GM19240 (cell line): ENCODE measurements at regions not wholly inside any gene's neighbourhood (a gene's known extent, or its start where the extent isn't known, plus 50 kb on each side); places are given as distances from the start of the nearest gene placed in this dataset.
"Not testable (repeated sequence)": the region's sequence is repeated elsewhere in the genome, so short reads cannot be mapped to it uniquely, and the experiment has no call there.

Experiments used
- DNase-seq: peaks from one replicate; pipeline ENCODE4 v3.0.0; 2011; ENCODE audit warnings: low spot score; ENCODE audit not compliant: insufficient read length

DNA sequence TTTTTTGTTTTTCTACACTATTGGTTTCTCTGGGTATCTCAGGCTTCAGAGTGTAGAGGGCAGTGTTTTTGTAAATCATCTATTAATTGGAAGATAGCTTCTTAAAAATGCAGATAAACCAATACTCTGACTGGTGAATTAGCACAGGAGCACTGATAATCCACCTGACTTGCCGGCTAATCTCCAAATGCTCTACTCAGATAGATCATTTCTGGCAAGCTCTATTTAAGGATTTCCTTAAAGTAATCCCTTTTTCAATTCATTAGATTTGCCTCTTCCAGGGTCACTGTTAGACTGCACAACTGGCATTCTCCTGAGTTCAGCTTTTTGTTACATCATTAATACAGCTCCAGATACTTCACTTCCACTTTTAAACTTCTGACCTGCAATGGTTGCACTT lies 1390.3 kb upstream of the NUDT12 start:
- no peak for DNase-seq

DNA sequence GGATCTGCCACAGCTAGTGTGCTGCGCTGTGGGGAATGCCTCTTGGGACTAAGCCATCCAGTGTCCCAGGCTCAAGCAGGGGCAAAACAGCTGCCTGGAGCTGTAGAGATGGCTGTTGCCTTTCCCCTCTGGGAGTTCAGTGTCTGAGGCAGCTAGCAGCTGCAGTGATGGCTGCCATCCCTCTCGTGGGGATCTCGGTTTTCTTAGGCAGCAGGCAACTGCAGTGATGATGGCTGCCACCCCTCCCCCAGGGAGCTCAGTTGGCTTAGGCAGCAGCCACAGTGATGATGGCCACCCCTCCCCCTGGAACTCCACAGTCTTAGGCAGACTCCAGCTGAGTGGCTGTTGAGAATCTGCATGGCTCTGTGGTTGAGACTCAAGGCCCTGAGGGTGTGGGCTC lies 1389.2 kb upstream of the NUDT12 start:
- DNase-seq, result no peak

DNA sequence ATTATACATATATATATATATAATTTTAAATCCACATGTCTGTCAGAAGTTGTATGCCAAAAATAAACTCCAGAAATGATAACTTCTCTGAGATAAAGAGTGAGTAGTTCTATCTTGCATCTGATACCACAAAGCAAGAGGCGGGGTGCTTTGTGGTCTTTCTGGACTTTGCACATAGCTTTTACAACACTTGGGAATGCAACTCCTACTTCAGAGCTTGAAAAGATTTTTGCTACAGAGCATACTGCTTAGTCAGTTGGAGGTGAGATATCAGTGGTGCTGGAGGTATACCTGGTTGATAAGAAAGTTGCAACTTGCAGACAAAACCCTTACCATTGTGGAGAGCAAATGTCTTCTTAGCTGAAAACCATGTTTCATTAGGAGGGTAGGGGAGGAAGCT lies 1384.5 kb upstream of the NUDT12 start:
- no peak for DNase-seq

DNA sequence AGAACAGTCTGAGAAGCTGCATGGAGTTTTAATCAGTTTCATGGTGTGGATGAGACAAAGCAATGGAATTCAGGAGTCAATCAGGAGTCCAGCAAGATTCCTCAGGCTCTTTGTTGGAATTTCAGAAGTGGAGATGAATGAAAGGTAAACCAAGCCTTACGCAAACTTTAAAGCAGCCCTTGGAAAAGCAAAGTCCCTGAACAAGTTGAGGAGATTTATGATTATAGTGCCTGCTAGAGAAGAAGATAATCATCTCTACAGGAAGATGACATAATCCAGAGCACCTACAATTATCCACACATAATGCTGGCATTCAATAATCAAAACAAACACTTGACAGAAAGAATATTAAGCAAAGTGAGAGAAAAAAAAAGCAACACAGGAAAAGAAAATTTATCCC lies 1380.1 kb upstream of the NUDT12 start:
- no peak for DNase-seq

DNA sequence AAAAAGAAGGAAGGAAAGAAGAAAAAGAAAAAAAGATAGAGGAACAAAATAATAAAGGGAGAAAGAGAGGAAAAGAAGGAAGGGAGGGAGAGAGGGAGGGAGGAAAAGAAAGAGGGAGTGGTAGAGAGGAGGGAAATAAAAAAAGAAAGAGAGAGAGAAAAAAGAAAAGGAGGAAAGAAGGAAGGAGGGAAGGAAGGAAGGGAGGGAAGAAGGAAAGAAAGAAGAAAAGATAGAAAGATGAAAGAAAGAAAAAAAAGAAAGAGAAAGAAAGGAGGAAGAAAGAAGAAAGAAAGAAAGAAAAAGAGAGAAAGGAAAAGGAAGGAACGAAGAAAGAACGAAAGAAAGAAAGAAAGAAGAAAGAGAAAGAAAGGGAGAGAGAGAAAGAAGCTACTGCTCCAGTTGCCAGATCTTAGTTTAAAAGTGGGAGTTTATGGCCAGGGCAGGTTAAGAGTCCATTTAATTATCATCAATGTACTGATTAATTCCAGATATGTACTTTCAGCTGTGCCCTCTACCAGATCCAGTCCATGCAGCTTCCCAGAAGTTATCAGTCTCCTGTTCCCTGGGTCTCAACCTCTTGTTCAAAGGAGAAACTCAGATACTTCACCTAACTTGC lies 1378.5 kb upstream of the NUDT12 start:
- DNase-seq, result no peak

DNA sequence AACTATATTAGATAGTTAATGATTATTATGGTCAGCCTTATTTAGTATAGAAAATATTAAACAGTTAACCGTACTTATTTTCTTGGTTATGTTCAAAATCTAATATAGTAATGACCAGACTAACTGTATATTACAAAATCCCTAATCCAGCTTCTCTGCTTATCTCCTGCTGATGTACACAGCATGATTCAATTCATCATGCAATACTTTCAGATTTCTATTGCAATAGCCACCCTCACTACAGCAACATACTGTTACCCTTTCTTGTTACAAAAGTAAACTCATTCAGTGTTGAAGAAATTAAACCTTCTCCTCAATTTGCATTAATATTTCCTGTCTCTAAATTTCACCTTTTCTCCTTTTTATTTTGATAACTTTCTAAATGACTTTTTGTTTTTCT lies 1375.0 kb upstream of the NUDT12 start:
- DNase-seq, result no peak

DNA sequence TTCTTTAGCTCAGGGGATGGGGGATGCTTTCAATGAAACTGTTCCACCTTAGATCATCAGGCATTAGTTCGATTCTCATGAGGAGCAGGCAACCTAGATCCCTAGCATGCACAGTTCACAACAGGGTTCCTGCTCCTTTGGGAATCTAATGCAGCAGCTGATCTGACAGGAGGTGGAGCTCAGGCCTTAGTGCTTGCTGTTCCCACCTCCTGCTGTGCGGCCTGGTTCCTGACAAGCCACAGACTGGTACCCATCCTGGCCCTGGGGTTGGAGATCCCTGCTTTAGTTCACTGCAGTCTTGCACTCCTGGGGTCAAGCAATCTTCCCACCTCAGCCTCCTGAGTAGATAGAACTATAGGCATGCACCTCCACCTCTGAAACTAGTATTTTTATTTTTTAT lies 1369.8 kb upstream of the NUDT12 start:
- DNase-seq, result no peak

DNA sequence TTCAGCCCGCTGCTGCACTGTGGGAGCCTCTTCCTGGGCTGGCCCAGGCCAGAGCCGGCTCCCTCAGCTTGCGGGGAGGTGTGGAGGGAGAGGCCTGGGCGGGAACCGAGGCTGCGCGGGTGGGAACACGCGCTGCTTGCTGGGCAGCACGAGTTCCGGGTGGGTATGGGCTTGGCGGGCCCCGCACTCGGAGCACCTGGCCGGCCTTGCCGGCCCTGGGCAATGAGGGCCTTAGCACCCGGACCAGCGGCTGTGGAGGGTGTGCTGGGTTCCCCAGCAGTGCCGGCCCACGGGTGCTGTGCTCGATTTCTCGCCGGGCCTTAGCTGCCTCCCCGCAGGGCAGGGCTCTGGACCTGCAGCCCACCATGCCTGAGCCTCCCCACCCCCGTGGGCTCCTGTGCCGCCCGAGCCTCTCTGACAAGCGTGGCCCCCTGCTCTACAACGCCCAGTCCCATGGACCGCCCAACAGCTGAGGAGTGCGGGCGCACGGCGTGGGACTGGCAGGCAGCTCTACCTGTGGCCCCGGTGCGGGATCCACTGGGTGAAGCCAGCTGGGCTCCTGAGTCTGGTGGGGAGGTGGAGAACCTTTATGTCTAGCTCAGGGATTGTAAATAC lies 1366.4 kb upstream of the NUDT12 start:
- no peak for DNase-seq

DNA sequence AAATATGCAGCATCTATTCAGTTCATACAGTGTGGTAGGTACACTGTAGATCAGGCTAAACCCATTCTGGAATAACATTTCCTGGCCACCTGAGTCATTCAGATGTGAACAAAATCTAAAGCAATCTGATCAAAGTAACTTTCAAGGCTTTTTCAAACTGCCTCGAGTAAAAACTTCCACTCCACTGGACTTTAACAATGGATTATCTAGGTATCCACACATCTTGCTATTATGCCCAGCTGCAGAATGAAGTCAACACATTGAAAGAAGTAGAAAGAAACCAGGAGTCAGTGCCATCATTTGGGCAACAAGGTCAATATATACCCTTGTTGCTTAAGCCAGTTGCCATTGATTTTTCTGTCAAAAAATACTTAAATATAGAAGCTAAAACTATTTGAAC lies 1352.6 kb upstream of the NUDT12 start:
- no peak for DNase-seq

DNA sequence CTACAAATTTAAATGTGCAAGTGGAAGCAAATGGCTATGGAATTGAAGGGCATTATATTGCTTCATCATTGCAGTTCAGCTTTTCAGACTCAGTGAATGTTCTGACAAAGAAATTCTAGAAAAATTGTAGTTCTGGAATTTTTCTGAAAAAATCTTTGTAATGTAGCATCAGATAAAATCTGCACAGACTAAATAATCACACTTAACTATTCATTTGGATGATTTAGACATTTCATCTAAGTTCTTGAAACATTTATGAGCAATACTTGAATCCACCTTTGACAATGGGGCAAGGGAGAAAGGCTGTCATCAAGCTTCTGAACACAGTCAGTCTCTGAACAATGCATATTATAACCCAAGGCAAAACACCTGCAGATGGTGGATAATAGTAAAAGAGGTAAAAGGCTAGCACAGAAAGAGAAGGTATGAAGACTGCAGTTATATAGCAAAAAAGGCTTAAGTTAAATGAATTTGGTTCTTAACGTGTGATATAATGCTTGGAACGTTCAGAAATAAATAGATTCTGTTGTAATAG lies 1352.0 kb upstream of the NUDT12 start:
- no peak for DNase-seq

DNA sequence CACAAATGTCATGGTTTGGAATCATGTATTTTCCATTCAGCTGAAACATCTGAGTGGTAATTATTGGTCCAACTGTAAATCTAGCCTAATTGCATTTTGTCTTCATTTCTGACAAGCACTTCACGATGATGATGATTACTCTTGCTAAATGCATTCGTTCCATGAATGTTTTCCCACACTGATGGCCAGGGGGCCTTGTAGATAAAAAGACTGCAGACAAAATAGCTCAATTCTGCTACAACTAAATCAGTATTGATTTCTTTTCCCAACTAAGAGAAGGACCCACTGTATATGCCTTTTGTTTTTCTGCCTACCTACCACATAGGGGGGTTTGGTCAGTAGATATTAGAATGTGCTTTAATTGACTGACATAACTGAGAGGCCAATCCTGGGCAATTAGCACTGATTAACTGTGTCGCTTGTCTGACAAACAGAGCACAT lies 1351.3 kb upstream of the NUDT12 start:
- no peak for DNase-seq

DNA sequence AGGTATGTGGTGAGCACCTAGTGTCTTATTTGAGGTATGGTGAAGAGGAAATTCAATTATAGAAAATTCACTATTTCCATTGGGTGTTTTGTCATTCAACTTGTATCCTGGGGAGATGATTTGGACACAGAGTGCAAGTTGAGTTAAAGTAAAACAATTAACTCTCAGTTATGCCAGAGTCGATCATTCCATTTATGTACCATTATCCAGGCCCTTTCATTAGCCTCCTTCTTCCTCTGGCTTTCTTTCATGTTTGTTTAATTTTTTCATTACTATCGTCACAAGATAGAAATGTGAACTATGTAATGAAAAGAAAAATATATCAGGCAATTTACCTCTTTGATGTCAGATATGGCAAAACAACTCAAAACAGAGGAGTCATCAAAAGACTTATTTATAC lies 1347.2 kb upstream of the NUDT12 start:
- DNase-seq, result no peak

DNA sequence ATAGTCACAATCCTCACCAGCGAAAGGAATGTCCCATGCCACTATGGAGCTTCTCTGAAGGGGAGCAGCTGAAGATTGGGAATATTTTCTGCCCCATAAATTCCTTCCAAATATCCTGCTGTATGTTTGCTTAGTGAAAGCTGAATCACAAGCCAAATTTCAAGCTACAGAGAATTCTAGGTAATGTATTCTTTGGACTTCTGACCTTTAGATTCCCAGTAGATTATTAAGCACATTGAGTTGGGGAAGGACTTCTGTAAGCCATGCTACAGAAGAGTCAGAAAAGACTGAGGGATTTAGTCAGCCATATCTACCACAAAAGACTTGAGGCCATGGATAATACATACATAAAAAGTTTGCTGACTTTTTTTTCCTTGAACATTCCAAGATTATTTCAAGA lies 1342.0 kb upstream of the NUDT12 start:
- no peak for DNase-seq

DNA sequence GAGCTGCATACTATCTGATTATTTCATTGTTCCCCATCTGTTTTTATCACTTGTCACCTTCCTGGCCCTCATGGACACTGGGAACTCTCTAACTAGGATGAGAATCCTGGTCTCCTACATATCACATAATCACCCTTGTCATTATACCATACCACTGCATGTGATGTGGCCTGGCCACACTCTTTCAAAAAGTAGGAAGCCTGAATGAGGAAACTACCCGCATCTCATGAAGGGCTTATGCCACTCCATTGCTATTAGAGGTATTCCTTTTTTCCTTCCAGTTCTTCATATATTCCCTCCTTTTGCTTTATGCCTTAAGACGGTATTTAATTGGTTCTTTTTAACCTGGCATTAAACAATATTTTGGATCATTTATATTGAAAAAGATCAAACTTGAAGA lies 1341.4 kb upstream of the NUDT12 start:
- DNase-seq, result no peak

DNA sequence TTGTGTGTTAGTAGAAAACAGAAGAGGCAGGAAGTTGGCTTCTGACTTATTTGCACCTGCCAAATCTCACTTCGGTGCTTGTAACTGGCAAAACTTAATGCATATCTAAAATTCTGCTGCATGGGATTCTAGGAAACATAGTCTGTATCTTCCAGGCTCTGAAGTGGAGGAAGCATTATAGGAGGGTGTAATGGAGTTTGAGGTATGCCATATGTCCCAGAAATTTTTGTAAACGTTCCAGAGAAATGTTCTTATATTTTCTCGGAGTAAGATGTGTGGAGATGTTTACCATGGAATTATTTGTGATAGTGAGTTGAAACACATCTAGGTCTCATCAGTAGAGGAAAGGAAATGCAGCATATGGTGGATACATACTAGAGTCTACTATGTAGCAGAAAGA lies 1329.0 kb upstream of the NUDT12 start:
- no peak for DNase-seq

DNA sequence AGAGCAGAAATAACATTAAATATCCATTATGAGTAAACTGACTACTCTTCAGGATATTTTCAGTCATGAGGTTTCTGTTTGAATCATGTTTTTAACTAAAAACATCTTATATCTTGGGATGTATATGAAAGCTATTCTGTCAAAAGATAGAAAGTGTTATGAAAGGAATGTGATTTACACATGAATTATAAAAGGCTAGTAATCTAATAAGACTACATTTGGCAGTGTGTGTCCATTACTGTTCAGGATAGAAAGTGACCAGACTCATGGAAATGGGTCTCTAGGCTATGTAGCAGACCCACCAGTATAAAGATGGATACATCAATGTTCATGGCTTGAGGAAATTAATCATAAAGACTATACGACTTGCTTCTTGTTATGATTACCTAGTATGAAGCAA lies 1328.2 kb upstream of the NUDT12 start:
- DNase-seq, result no peak

DNA sequence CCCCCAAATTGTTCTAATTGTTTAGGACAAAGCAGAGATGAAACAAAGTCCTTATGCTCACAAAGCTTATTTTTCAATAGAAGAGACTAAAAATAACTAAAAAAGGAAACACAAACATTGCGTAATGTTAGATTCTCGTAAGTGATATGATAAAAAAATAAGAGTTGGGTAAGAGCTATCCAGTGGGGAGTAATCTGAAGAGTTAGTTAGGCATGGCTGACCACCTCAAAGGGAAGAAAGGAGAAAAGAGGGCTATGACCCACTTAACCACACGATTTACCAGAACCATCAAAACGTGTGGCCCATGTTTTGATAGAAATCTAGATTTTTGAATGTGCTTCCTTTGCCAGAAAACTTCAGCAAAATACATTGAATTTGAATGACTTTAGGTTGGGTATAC lies 1296.8 kb upstream of the NUDT12 start:
- DNase-seq, result no peak

DNA sequence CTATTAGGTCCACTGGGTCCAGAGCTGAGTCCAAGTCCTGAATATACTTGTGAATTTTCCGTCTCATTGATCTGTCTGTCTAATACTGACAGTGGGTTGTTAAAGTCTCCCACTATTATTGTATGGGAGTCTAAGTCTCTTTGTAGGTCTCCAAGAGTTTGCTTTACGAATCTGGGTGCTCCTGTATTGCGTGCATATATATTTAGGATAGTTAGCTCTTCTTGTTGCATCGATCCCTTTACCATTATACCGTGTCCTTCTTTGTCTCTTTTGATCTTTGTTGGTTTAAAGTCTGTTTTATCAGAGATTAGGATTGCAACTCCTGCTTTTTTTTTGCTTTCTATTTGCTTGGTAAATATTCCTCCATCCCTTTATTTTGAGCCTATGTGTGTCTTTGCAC lies 1289.5 kb upstream of the NUDT12 start:
- not testable (repeated sequence) for DNase-seq

DNA sequence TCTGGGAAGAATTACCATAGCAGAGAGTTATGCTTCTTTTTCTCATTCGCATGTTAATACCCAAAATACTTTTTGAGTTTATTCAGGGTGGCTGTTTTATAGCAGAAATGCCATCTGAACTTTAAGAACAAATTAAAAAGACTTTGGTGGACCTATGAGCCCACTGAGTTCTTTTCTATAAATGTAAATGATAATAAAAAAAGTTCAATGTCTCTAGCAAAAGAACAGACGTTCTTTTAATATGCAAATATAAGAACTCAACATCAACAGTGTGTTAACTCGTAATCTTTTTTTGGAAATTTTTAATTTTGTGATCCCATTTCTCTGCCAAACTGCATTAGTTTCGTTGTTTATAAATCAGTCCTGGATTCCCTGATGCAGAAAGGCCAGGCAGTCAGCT lies 1283.0 kb upstream of the NUDT12 start:
- no peak for DNase-seq

DNA sequence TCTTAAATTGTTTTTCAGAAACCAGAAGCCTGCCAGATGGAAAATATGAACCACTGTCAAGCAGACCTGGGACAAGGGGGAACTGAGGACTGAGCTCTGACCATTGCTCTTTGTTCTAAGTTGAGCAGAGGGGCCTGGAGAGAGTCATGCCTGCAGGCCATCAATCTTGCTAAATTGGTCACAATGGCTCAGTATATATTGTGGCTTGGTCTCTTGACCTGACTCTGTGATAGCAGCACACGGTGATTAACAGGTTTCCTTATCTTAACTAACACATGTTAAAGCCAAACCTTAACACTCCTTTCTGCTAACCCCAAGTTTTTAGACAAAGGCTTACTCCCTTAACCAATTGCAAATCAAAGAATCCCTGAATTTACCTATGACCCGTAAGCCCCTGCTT lies 1281.2 kb upstream of the NUDT12 start:
- no peak for DNase-seq

DNA sequence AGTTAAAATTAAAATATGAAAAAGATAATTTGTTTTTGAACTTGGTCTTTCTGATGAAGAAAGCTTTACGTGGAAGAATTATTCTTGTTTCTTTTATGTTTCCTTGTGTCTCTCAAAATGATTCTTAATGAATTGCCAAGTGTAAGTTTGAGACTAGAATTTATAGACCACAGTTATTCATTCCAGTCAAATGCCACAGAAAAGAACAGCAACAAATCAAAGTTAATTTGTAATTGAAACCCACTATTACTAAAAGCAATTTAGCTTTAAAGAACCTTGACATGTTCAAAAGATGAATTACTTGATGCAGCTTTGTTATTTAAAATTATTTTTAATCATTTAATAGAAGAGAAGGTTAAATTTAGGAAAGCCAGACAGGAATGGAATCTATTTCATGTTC lies 1277.7 kb upstream of the NUDT12 start:
- no peak for DNase-seq

DNA sequence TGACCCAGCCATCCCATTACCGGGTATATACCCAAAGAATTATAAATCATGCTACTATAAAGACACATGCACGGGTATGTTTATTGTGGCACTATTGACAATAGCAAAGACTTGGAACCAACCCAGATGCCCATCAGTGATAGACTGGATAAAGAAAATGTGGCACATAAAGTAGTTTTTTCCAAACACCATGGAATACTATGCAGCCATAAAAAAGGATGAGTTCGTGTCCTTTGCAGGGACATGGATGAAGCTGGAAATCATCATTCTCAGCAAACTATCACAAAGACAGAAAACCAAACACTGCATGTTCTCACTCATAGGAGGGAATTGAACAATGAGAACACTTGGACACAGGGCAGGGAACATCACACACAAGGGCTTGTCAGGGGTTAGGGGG lies 1268.9 kb upstream of the NUDT12 start:
- DNase-seq, result not testable (repeated sequence)

DNA sequence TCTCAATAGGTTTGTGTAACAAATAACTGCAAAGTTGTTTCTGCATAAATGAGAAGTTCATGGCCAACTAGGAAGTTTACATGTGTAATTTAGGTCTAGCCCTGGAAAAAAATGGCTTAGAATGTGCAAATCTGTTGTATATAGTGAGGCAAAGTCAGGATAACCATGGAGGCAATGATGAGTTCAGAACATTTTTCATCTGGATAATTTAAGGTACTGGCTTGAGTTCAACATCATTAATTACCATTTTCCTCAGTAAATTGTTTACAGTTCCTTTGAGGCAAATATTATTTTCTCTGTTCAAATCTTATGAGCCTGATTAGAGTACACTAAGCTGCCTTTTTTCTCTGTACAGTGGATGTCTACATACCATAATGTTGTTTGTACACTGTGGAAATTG lies 1259.0 kb upstream of the NUDT12 start:
- DNase-seq, result no peak
